K562 (cell line): ENCODE measurements at regions not wholly inside any gene's neighbourhood (a gene's known extent, or its start where the extent isn't known, plus 50 kb on each side); places are given as distances from the start of the nearest gene placed in this dataset.

ENCODE experiments used
- ATAC-seq: fragments of 200-7000 bp; cut with Tn5 transposase; 3 replicates; pipeline ENCODE4 v1.9.1; 2020; ENCODE audit warnings: moderate library complexity
- BruUV-seq: library from RNA; stranded (reverse); fragments of 400-500 nt; replicated peaks from 2 replicates; lab custom pipeline; 2021; lab: Mats Ljungman, UMichigan
- CTCF ChIA-PET: fragments of 300-600 bp; formaldehyde crosslinking; extraction: SDS; loops from one replicate; lab custom pipeline; 2021; ENCODE audit warnings: low intra/inter-chr PET ratio; lab: Yijun Ruan, JAX
- POLR2A ChIA-PET: fragments of 300-600, 350-650 bp; sonication (Branson Sonifier 250); formaldehyde crosslinking; extraction: SDS; loops from one replicate; lab custom pipeline; 2021; ENCODE audit warnings: antibody characterized with exemption, inconsistent platforms; lab: Yijun Ruan, JAX
- DNase-seq, 4 experiments: peaks; one replicate each; pipeline versions ENCODE4 v3.0.0 to v3.0.0-alpha.2; 2011 to 2018; ENCODE audit warnings: low spot score in 3 of 4, mixed read lengths in 3 of 4; ENCODE audit errors: extremely low read depth in 1 of 4
- FAIRE-seq: peaks from 2 replicates; lab custom pipeline; 2011; peaks lifted over from hg19 to GRCh38; lab: Jason Lieb, UNC
- H2AFZ ChIP-seq: 2 replicates; pipeline ENCODE4 v1.6.0; 2011; ENCODE audit warnings: low read depth, low read length, control low read depth, inconsistent platforms
- H3K27ac ChIP-seq: fragments of 200-600 bp; 3 replicates; pipeline ENCODE4 v1.8.0; 2011; ENCODE audit warnings: low read depth, mild to moderate bottlenecking, control low read depth, inconsistent platforms, low read length, moderate library complexity, mixed read lengths; ENCODE audit errors: extremely low read depth
- H3K27me3 ChIP-seq, 2 experiments: fragments of 300-600 bp in 1 of 2; 2 replicates in 1 of 2; 3 replicates in 1 of 2; pipeline versions ENCODE4 v1.6.0 to v1.8.0; 2011; ENCODE audit warnings: inconsistent platforms in 2 of 2, low read length in 2 of 2, mild to moderate bottlenecking in 1 of 2, mixed read lengths in 1 of 2, moderate library complexity in 1 of 2; ENCODE audit not compliant: control insufficient read depth in 2 of 2, insufficient read depth in 2 of 2
- H3K36me3 ChIP-seq: fragments of 300-600 bp; 3 replicates; pipeline ENCODE4 v1.8.0; 2011; ENCODE audit warnings: mild to moderate bottlenecking, low read length, inconsistent platforms; ENCODE audit not compliant: control insufficient read depth, insufficient read depth
- H3K4me1 ChIP-seq, 2 experiments: fragments of 200-600 bp in 1 of 2; replicated peaks in 1 of 2; 2 replicates in 1 of 2; 3 replicates in 1 of 2; pipeline versions ENCODE4 v1.5.1 to v1.8.0; 2011; ENCODE audit warnings: inconsistent platforms in 2 of 2, low read length in 2 of 2, mild to moderate bottlenecking in 1 of 2, mixed read lengths in 1 of 2, moderate library complexity in 1 of 2; ENCODE audit not compliant: control insufficient read depth in 2 of 2, insufficient read depth in 2 of 2
- H3K4me2 ChIP-seq: 2 replicates; pipeline ENCODE4 v1.6.1; 2011; ENCODE audit warnings: low read length, control low read depth, inconsistent platforms, mixed read lengths; ENCODE audit not compliant: insufficient read depth
- H3K4me3 ChIP-seq: fragments of 200-600 bp; sonication (generic), shearing (Covaris generic); 2 replicates; pipeline ENCODE4 v1.5.1; 2016; ENCODE audit warnings: control low read depth, inconsistent platforms
- H3K79me2 ChIP-seq: fragments of 200-600 bp; 3 replicates; pipeline ENCODE4 v1.8.0; 2011; ENCODE audit warnings: low read length, inconsistent platforms; ENCODE audit not compliant: control insufficient read depth, insufficient read depth
- H3K9ac ChIP-seq, 2 experiments: 2 replicates each; pipeline versions ENCODE4 v1.6.0 to v1.6.1; 2011; ENCODE audit warnings: low read depth in 2 of 2, low read length in 2 of 2, control low read depth in 1 of 2, inconsistent platforms in 1 of 2, mild to moderate bottlenecking in 1 of 2, mixed read lengths in 1 of 2; ENCODE audit not compliant: insufficient read depth in 1 of 2
- H3K9me1 ChIP-seq: one replicate; pipeline ENCODE4 v1.6.0; 2011; ENCODE audit warnings: inconsistent platforms, mild to moderate bottlenecking, low read length, moderate library complexity; ENCODE audit not compliant: control insufficient read depth, insufficient read depth
- H3K9me3 ChIP-seq: replicated peaks from 2 replicates; pipeline ENCODE4 v1.5.1; 2011; ENCODE audit warnings: low read depth, low read length, inconsistent platforms; ENCODE audit not compliant: control insufficient read depth, insufficient read depth
- H4K20me1 ChIP-seq: replicated peaks from 2 replicates; pipeline ENCODE4 v1.6.1; 2011; ENCODE audit warnings: low read length, inconsistent platforms, mixed read lengths; ENCODE audit not compliant: control insufficient read depth, insufficient read depth
- NCOR1 ChIP-seq: fragments of 450-650 bp; IDR thresholded peaks from 2 replicates; pipeline ENCODE4 v1.6.1; 2016; ENCODE audit warnings: mild to moderate bottlenecking, moderate library complexity
- RFX7 ChIP-seq: fragments of 250-450 bp; sonication (Bioruptor Pico); IDR thresholded peaks from 2 replicates; pipeline ENCODE4 v1.5.1; 2021; ENCODE audit warnings: mild to moderate bottlenecking
- in situ Hi-C: fragments of 300-500 bp; cut with MboI; formaldehyde crosslinking; loops from 4 replicates; pipeline ENCODE4 v1.15.0; 2018; ENCODE audit warnings: inconsistent platforms, mixed read lengths
- intact Hi-C: fragments of 100-400 bp; cut with micrococcal nuclease; formaldehyde crosslinking; loops from 2 replicates; pipeline ENCODE4 v1.14.2; 2022
- TF ChIP-seq, protein P1 (sequence below), 3 experiments: fragments of 200-800 bp in 1 of 3; fragments of 250-450 bp in 1 of 3; fragments of 450-650 bp in 1 of 3; sonication (Bioruptor Pico) in 1 of 3; sonication (Bioruptor generic) in 1 of 3; formaldehyde crosslinking in 1 of 3; IDR thresholded peaks; 2 replicates each; pipeline versions ENCODE4 v1.6.1 to v1.8.0; 2016 to 2022; ENCODE audit warnings: mild to moderate bottlenecking in 2 of 3, missing genetic modification characterization in 2 of 3, missing compliant biosample characterization in 1 of 3, moderate library complexity in 1 of 3
- TF ChIP-seq, protein P2 (sequence below): IDR thresholded peaks from 2 replicates; pipeline ENCODE4 v1.6.1; 2012; ENCODE audit warnings: low read depth, low read length, improper control_type of control experiment, borderline replicate concordance
- TF ChIP-seq, protein P3 (sequence below), 3 experiments: IDR thresholded peaks in 2 of 3; conservative IDR thresholded peaks in 1 of 3; 2 replicates each; pipeline ENCODE4 v1.5.1; 2011 to 2012; ENCODE audit warnings: low read length in 3 of 3, mild to moderate bottlenecking in 3 of 3, control low read depth in 2 of 3, improper control_type of control experiment in 1 of 3, inconsistent platforms in 1 of 3, low read depth in 1 of 3, mixed read lengths in 1 of 3, moderate library complexity in 1 of 3; ENCODE audit not compliant: insufficient read depth in 2 of 3

DNA sequence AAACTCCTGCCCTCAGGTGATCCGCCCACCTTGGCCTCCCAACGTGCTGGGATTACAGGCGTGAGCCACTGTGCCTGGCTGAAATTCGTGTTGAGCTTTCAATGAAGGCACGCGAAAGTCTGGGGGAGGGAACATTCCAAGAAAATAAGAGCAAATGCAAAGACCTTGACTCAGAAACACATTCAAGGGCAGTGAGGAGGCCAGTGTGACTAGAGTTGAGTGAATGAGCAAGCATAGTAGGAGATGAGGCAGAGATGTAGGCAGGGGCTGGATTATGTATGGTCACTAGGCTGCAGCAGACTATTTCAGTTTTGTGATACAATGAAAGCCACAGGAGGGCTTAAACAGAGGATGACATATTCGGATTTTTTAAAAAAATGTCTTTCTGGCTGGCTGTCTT, 67.0 kb downstream of the SCN11A start (continued):
- TF ChIP-seq, protein P1, sequence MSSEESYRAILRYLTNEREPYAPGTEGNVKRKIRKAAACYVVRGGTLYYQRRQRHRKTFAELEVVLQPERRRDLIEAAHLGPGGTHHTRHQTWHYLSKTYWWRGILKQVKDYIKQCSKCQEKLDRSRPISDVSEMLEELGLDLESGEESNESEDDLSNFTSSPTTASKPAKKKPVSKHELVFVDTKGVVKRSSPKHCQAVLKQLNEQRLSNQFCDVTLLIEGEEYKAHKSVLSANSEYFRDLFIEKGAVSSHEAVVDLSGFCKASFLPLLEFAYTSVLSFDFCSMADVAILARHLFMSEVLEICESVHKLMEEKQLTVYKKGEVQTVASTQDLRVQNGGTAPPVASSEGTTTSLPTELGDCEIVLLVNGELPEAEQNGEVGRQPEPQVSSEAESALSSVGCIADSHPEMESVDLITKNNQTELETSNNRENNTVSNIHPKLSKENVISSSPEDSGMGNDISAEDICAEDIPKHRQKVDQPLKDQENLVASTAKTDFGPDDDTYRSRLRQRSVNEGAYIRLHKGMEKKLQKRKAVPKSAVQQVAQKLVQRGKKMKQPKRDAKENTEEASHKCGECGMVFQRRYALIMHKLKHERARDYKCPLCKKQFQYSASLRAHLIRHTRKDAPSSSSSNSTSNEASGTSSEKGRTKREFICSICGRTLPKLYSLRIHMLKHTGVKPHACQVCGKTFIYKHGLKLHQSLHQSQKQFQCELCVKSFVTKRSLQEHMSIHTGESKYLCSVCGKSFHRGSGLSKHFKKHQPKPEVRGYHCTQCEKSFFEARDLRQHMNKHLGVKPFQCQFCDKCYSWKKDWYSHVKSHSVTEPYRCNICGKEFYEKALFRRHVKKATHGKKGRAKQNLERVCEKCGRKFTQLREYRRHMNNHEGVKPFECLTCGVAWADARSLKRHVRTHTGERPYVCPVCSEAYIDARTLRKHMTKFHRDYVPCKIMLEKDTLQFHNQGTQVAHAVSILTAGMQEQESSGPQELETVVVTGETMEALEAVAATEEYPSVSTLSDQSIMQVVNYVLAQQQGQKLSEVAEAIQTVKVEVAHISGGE (CRISPR knock-in tag; IDR thresholded peaks at IDR 0.05), result no peak
- no peak for TF ChIP-seq NCOR1

DNA sequence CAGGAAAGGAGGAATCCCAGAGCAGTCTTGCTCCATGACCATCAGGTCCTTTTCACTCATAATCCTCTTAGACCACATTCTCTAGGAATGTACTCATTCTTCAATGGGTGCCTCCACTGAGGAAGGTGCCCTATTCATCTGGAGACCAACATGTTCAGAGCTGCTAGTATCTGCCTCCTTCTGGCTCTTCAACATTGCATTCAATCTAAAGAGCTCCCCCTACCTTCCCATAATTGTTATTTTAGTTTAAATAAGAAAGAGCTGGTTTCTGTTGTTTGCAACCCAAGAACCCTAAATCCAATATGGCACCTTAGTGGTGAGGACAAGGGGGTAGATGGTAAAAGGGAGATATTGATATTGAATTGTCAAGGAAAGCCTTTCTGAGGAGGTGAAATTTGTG, 67.6 kb downstream of the SCN11A start:
- no TSS peak for BruUV-seq
- ATAC-seq, result peak; percentile 63; the same call in 2 of the 3 replicates
- Histone ChIP-seq H3K27ac (no peak overlapping the region), H3K36me3 (no peaks in the 10 kb centered on the region), H3K4me3 (no peak overlapping the region), H2AFZ (no peak overlapping the region), H3K4me2 (no peak overlapping the region), H3K9ac (no peak overlapping the region), H3K27me3 (peaks cover 20 to 32% of the 10 kb centered on the region in 2 experiments; a peak in 4 of 5 replicates), H3K79me2 (no peaks in the 10 kb centered on the region), H3K9me3 (no peaks in the 10 kb centered on the region), H3K9me1 (no peaks in the 10 kb centered on the region), H4K20me1 (no peaks in the 10 kb centered on the region), H3K4me1 (peaks cover 0 to 6% of the 10 kb centered on the region in 2 experiments; a peak in 2 of 5 replicates)
- FAIRE-seq, result peak; percentile 40
- TF ChIP-seq, protein P2, sequence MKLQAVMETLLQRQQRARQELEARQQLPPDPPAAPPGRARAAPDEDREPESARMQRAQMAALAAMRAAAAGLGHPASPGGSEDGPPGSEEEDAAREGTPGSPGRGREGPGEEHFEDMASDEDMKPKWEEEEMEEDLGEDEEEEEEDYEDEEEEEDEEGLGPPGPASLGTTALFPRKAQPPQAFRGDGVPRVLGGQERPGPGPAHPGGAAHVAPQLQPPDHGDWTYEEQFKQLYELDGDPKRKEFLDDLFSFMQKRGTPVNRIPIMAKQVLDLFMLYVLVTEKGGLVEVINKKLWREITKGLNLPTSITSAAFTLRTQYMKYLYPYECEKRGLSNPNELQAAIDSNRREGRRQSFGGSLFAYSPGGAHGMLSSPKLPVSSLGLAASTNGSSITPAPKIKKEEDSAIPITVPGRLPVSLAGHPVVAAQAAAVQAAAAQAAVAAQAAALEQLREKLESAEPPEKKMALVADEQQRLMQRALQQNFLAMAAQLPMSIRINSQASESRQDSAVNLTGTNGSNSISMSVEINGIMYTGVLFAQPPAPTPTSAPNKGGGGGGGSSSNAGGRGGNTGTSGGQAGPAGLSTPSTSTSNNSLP, result 0 out of 2 replicates have a peak, but pooled peaks have one; percentile 20
- no peak for TF ChIP-seq RFX7 (CRISPR knock-in tag)
- TF ChIP-seq, protein P3, sequence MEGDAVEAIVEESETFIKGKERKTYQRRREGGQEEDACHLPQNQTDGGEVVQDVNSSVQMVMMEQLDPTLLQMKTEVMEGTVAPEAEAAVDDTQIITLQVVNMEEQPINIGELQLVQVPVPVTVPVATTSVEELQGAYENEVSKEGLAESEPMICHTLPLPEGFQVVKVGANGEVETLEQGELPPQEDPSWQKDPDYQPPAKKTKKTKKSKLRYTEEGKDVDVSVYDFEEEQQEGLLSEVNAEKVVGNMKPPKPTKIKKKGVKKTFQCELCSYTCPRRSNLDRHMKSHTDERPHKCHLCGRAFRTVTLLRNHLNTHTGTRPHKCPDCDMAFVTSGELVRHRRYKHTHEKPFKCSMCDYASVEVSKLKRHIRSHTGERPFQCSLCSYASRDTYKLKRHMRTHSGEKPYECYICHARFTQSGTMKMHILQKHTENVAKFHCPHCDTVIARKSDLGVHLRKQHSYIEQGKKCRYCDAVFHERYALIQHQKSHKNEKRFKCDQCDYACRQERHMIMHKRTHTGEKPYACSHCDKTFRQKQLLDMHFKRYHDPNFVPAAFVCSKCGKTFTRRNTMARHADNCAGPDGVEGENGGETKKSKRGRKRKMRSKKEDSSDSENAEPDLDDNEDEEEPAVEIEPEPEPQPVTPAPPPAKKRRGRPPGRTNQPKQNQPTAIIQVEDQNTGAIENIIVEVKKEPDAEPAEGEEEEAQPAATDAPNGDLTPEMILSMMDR (IDR thresholded peaks at IDR 0.05 in 2 of 3, conservative IDR thresholded peaks at IDR 0.05 in 1 of 3; ENCODE audit: insufficient read depth in 2 of 3, low read depth in 1 of 3, low read length in 3 of 3), result peak; percentile 31 to 64 (median 55); a peak in 5 of 6 replicates
- ChIA-PET CTCF (interaction anchor here (0.6 kb wide), 1 partner anchor 886 kb away, joined by 3 read pairs; no protein-coding TSS in a partner anchor), POLR2A (interaction anchor here (0.7 to 1.4 kb wide), 4 partner anchors 10 to 57 kb away, joined by 3 to 4 read pairs (median 3); no protein-coding TSS in a partner anchor)
- no peak for DNase-seq
- in situ Hi-C loops, result no loop called here
- intact Hi-C loops, result loop anchor here (10.0 kb wide), 1 partner anchor 79 kb away; no protein-coding TSS in a partner anchor
